ENCODE measurements at regions not wholly inside any gene's neighbourhood (a gene's known extent, or its start where the extent isn't known, plus 50 kb on each side); places are given as distances from the start of the nearest gene placed in this dataset.
"Not testable (repeated sequence)": the region's sequence is repeated elsewhere in the genome, so short reads cannot be mapped to it uniquely, and the experiment has no call there.

- DNase-seq = no peak
Measured at GRCh38 chr21:15204140-15204969, 139.6 kb upstream of the NRIP1 start.

GRCh38 chr21:15204970-15205286 lies 140.1 kb upstream of the NRIP1 start:
- DNase-seq = no peak

- DNase-seq = no peak
Measured at GRCh38 chr21:15206514-15206913, 141.7 kb upstream of the NRIP1 start.

GRCh38 chr21:15207231-15207630 lies 142.4 kb upstream of the NRIP1 start:
- no peak for DNase-seq

GRCh38 chr21:15207635-15208370 lies 143.0 kb upstream of the NRIP1 start:
- no peak for DNase-seq

GRCh38 chr21:15208786-15209185 lies 144.0 kb upstream of the NRIP1 start:
- DNase-seq = no peak

- no peak for DNase-seq
Measured at GRCh38 chr21:15209224-15209623, 144.4 kb upstream of the NRIP1 start.

GRCh38 chr21:15210235-15210678 lies 145.5 kb upstream of the NRIP1 start:
- DNase-seq = no peak

- no peak for DNase-seq
Measured at GRCh38 chr21:15211491-15212133, 146.8 kb upstream of the NRIP1 start.

GRCh38 chr21:15212206-15212605 lies 147.4 kb upstream of the NRIP1 start:
- no peak for DNase-seq

- not testable (repeated sequence) for DNase-seq
Measured at GRCh38 chr21:15218476-15218875, 153.7 kb upstream of the NRIP1 start.

GRCh38 chr21:15219039-15219438 lies 154.2 kb upstream of the NRIP1 start:
- DNase-seq = no peak

GRCh38 chr21:15219894-15220293 lies 155.1 kb upstream of the NRIP1 start:
- no peak for DNase-seq

GRCh38 chr21:15221799-15222386 lies 157.1 kb upstream of the NRIP1 start:
- peak; percentile 22 for DNase-seq

- DNase-seq = no peak
Measured at GRCh38 chr21:15222707-15223106, 157.9 kb upstream of the NRIP1 start.

- DNase-seq = no peak
Measured at GRCh38 chr21:15224346-15225086, 159.7 kb upstream of the NRIP1 start.

- no peak for DNase-seq
Measured at GRCh38 chr21:15227919-15228318, 163.1 kb upstream of the NRIP1 start.

GRCh38 chr21:15229390-15229789 lies 164.6 kb upstream of the NRIP1 start:
- no peak for DNase-seq

GRCh38 chr21:15233611-15234010 lies 168.8 kb upstream of the NRIP1 start:
- no peak for DNase-seq

GRCh38 chr21:15236111-15236510 lies 171.3 kb upstream of the NRIP1 start:
- no peak for DNase-seq

- DNase-seq = no peak
Measured at GRCh38 chr21:15240848-15241247, 176.0 kb upstream of the NRIP1 start.

GRCh38 chr21:15241997-15242736 lies 177.4 kb upstream of the NRIP1 start:
- no peak for DNase-seq
